ENCODE measurements at regions not wholly inside any gene's neighbourhood (a gene's known extent, or its start where the extent isn't known, plus 50 kb on each side); places are given as distances from the start of the nearest gene placed in this dataset.

GRCh38 chr12:13784504-13784903 is 196.9 kb downstream of the GRIN2B start:
- TF ChIP-seq EP300 (IDR thresholded peaks at IDR 0.05) (no peak), POLR2A (IDR thresholded peaks at IDR 0.05) (no peak), CTCF (IDR thresholded peaks at IDR 0.05) (no peak), POLR2AphosphoS5 (IDR thresholded peaks at IDR 0.05) (no peak)
- no peak for ATAC-seq
- Histone ChIP-seq H3K36me3 (no peaks in the 10 kb centered on the region), H3K27me3 (no peaks in the 10 kb centered on the region), H3K27ac (no peak overlapping the region), H3K4me1 (no peaks in the 10 kb centered on the region), H3K9me3 (no peaks in the 10 kb centered on the region), H3K4me3 (no peak overlapping the region)
- 100% methylated on average over 1 of the region's 1 CpG; no CpG with 5 or more reads in 1 of the 2 donors for WGBS, 2 donors (ENCODE audit: low coverage in 1 of 2)

- no peaks in the 10 kb centered on the region for H3K9me3 ChIP-seq
- WGBS, 2 donors (ENCODE audit: low coverage in 1 of 2): 17 to 61% methylated on average over 2 of the region's 2 CpGs
- ATAC-seq: no peak
- no peak overlapping the region for H3K4me3 ChIP-seq
- no peak overlapping the region for H3K27ac ChIP-seq
- H3K36me3 ChIP-seq: no peaks in the 10 kb centered on the region
- H3K4me1 ChIP-seq: no peaks in the 10 kb centered on the region
- no peaks in the 10 kb centered on the region for H3K27me3 ChIP-seq
- TF ChIP-seq POLR2A (IDR thresholded peaks at IDR 0.05) (no peak), POLR2AphosphoS5 (IDR thresholded peaks at IDR 0.05) (no peak)
Measured at GRCh38 chr12:13780453-13780852, 200.9 kb downstream of the GRIN2B start.

GRCh38 chr12:13777374-13777773 is 204.0 kb downstream of the GRIN2B start:
- H3K9me3 ChIP-seq: no peaks in the 10 kb centered on the region
- no peaks in the 10 kb centered on the region for H3K27me3 ChIP-seq
- H3K36me3 ChIP-seq: no peaks in the 10 kb centered on the region
- H3K27ac ChIP-seq: no peak overlapping the region
- no peak for TF ChIP-seq EP300 (IDR thresholded peaks at IDR 0.05)
- TF ChIP-seq CTCF (IDR thresholded peaks at IDR 0.05): no peak
- TF ChIP-seq POLR2AphosphoS5 (IDR thresholded peaks at IDR 0.05): no peak
- TF ChIP-seq POLR2A (IDR thresholded peaks at IDR 0.05): no peak
- H3K4me3 ChIP-seq: no peak overlapping the region
- no peaks in the 10 kb centered on the region for H3K4me1 ChIP-seq
- WGBS, 2 donors (ENCODE audit: low coverage in 1 of 2): 83 to 84% methylated on average over 1 to 2 of the region's 2 CpGs
- ATAC-seq: no peak

GRCh38 chr12:13772264-13772663 is 209.1 kb downstream of the GRIN2B start:
- WGBS, 2 donors (ENCODE audit: low coverage in 1 of 2): 80 to 85% methylated on average over 3 of the region's 3 CpGs
- ATAC-seq: no peak
- Histone ChIP-seq H3K9me3 (no peaks in the 10 kb centered on the region), H3K27me3 (no peaks in the 10 kb centered on the region), H3K4me1 (no peaks in the 10 kb centered on the region), H3K4me3 (no peak overlapping the region), H3K36me3 (no peaks in the 10 kb centered on the region), H3K27ac (no peak overlapping the region)
- TF ChIP-seq POLR2AphosphoS5 (IDR thresholded peaks at IDR 0.05) (no peak), POLR2A (IDR thresholded peaks at IDR 0.05) (no peak), CTCF (IDR thresholded peaks at IDR 0.05) (no peak), EP300 (IDR thresholded peaks at IDR 0.05) (no peak)

- no peak for ATAC-seq
Measured at GRCh38 chr12:13770576-13770975, 210.8 kb downstream of the GRIN2B start.

More at GRCh38 chr12:13770576-13770975, 210.8 kb downstream of the GRIN2B start:
- Histone ChIP-seq H3K27me3 (no peaks in the 10 kb centered on the region), H3K4me1 (no peaks in the 10 kb centered on the region), H3K4me3 (no peak overlapping the region), H3K36me3 (no peaks in the 10 kb centered on the region), H3K9me3 (no peaks in the 10 kb centered on the region), H3K27ac (no peak overlapping the region)
- WGBS, 2 donors (ENCODE audit: low coverage in 1 of 2): 59 to 63% methylated on average over 3 of the region's 3 CpGs
- TF ChIP-seq POLR2AphosphoS5 (IDR thresholded peaks at IDR 0.05) (no peak), POLR2A (IDR thresholded peaks at IDR 0.05) (no peak), CTCF (IDR thresholded peaks at IDR 0.05) (no peak), EP300 (IDR thresholded peaks at IDR 0.05) (no peak)
